ENCODE measurements at regions not wholly inside any gene's neighbourhood (a gene's known extent, or its start where the extent isn't known, plus 50 kb on each side); places are given as distances from the start of the nearest gene placed in this dataset.
A peak's percentile ranks its signal among the peaks of the same experiment; 100 is the strongest.

GRCh38 chr3:130263708-130264107 is 81.8 kb upstream of the COL6A5 start:
- DNase-seq: no peak

DNA sequence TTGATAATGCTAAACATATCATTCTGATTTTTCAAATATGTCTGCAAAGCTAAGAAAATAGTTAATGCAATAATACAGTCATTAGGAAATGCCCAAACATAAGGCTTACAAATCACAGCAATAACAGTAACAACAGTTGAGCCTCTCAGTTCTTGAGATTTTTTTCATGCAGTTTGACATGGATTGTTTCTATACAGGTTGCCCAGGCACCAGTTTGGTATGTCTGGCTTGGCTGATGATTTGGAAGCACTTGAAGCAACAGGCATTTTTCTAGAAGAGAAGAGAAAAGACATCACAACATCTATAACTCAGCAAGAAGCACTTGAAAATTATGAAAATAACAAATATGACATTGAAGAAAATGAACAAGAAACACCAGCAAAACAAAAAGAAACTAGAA is 78.7 kb upstream of the COL6A5 start:
- DNase-seq: no peak

DNA sequence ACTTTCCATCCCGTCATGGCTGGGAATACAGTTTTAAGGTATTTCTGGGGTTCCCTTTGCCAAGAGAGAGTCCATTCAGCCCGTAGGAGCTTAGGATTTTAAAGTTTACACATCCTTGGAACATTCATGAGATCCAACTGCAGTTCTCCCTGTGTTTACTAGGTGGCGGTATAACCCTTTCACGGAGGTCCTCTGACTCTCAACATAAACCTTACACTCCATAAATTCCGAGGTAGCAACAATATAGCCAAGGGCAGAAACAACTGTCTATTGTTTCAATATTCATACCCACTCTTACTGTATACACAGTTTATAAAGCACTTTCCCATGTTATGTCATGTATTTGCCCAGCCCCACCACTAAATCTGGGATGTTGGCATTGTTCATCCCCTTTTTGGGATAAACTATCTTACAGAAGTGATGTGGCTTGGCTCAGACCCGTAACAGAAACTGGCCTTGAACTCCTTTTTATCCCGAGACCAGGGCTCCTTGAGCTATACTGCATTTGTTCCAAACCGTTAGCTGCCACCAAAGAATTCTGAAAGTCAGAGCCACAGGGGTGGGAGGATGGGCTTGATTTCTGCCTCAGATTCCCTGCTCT is 69.2 kb upstream of the COL6A5 start:
- DNase-seq: peak; percentile 59

GRCh38 chr3:130288670-130289069 is 56.8 kb upstream of the COL6A5 start:
- no peak for DNase-seq

- DNase-seq: no peak
Observed at GRCh38 chr3:130291148-130291547, 54.3 kb upstream of the COL6A5 start.

DNA sequence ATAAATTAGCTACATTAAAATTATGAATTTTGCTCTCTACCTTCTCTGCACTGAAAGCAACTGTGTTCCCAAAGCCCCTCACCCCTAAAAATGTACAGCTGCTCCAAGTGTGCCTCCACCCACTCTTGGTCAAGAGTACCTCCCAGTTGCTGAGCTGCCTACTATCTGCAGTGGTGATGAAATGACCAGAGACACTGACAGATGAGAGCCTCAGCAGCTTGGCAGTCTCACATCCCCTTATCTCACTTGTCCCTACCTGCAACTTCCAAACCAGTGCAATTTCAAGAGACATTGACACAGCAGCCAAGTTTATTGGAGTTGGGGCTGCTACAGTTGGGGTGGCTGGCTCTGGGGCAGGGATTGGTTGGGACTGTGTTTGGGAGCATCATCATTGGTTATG is 52.2 kb upstream of the COL6A5 start:
- DNase-seq: no peak

Data from NCI-H2171 treated with DMSO at 0.1 percent for 48 hours (cell line).